CD14-positive monocyte (primary cell): ENCODE measurements at regions not wholly inside any gene's neighbourhood (a gene's known extent, or its start where the extent isn't known, plus 50 kb on each side); places are given as distances from the start of the nearest gene placed in this dataset.

Source experiments
- DNase-seq, 3 donors: peaks; one replicate each; pipeline ENCODE4 v3.0.0-alpha.2; 2011 to 2022
- H2AFZ ChIP-seq: 2 replicates; pipeline ENCODE4 v1.6.0; 2012; ENCODE audit warnings: mild to moderate bottlenecking, low read depth, low read length, inconsistent platforms; ENCODE audit not compliant: insufficient read depth, poor library complexity, severe bottlenecking
- H3K27ac ChIP-seq, 2 donors: 1 replicate in 1 of 2; 2 replicates in 1 of 2; pipeline ENCODE4 v1.5.1; 2012 to 2013; ENCODE audit warnings: low read length in 2 of 2, control low read depth in 1 of 2, inconsistent platforms in 1 of 2, low read depth in 1 of 2, mild to moderate bottlenecking in 1 of 2
- H3K27me3 ChIP-seq, 2 donors: one replicate each; pipeline versions ENCODE4 v1.6.0 to v1.6.1; 2011 to 2013; ENCODE audit warnings: low read length in 2 of 2; ENCODE audit not compliant: control insufficient read depth in 2 of 2, insufficient read depth in 2 of 2
- H3K36me3 ChIP-seq, 2 donors: replicated peaks in 1 of 2; 1 replicate in 1 of 2; 2 replicates in 1 of 2; pipeline versions ENCODE4 v1.5.1 to v1.6.1; 2012 to 2013; ENCODE audit warnings: low read length in 2 of 2, control low read depth in 1 of 2, inconsistent platforms in 1 of 2, mild to moderate bottlenecking in 1 of 2; ENCODE audit not compliant: insufficient read depth in 2 of 2, control insufficient read depth in 1 of 2
- H3K4me1 ChIP-seq, 2 donors: 1 replicate in 1 of 2; 2 replicates in 1 of 2; pipeline versions ENCODE4 v1.5.1 to v1.6.1; 2012 to 2013; ENCODE audit warnings: low read length in 2 of 2, control low read depth in 1 of 2, inconsistent platforms in 1 of 2, mild to moderate bottlenecking in 1 of 2, moderate library complexity in 1 of 2; ENCODE audit not compliant: insufficient read depth in 2 of 2, control insufficient read depth in 1 of 2
- H3K4me2 ChIP-seq: replicated peaks from 2 replicates; pipeline ENCODE3; 2012; ENCODE audit warnings: low read length, moderate library complexity, mild to moderate bottlenecking; ENCODE audit not compliant: poor library complexity, severe bottlenecking; ENCODE audit errors: extremely low read depth
- H3K4me3 ChIP-seq, 3 experiments: fragments of 200-600 bp in 1 of 3; sonication (generic) in 1 of 3; replicated peaks in 1 of 3; 1 replicate in 2 of 3; 2 replicates in 1 of 3; pipeline ENCODE4 v1.5.1; 2011 to 2013; ENCODE audit warnings: low read length in 3 of 3, mild to moderate bottlenecking in 3 of 3, control low read depth in 2 of 3, low read depth in 2 of 3, inconsistent platforms in 1 of 3, moderate library complexity in 1 of 3
- H3K79me2 ChIP-seq: 2 replicates; pipeline ENCODE4 v1.6.0; 2012; ENCODE audit warnings: mild to moderate bottlenecking, control low read depth, inconsistent platforms, low read length, moderate library complexity; ENCODE audit not compliant: insufficient read depth
- H3K9ac ChIP-seq: 2 replicates; pipeline ENCODE4 v1.6.0; 2017; ENCODE audit warnings: low read length, mild to moderate bottlenecking; ENCODE audit not compliant: insufficient read depth, poor library complexity, severe bottlenecking
- H3K9me3 ChIP-seq, 2 donors: replicated peaks in 1 of 2; 1 replicate in 1 of 2; 2 replicates in 1 of 2; pipeline versions ENCODE4 v1.5.1 to v1.6.1; 2012 to 2013; ENCODE audit warnings: low read length in 2 of 2, control low read depth in 1 of 2; ENCODE audit not compliant: control insufficient read depth in 1 of 2, insufficient read depth in 1 of 2
- H4K20me1 ChIP-seq: 2 replicates; pipeline ENCODE4 v1.6.0; 2012; ENCODE audit warnings: mild to moderate bottlenecking, low read length, control low read depth, moderate library complexity; ENCODE audit not compliant: insufficient read depth
- H3K27ac Mint-ChIP-seq, 7 donors: one replicate each; pipeline ENCODE4 v1.8.0; 2020; ENCODE audit warnings: mild to moderate bottlenecking in 7 of 7, mixed read lengths in 7 of 7, moderate library complexity in 6 of 7, inconsistent platforms in 2 of 7
- H3K27me3 Mint-ChIP-seq, 3 donors: one replicate each; pipeline ENCODE4 v1.8.0; 2021 to 2022; ENCODE audit warnings: low read depth in 3 of 3, mild to moderate bottlenecking in 3 of 3, mixed read lengths in 3 of 3, moderate library complexity in 3 of 3, inconsistent platforms in 1 of 3
- H3K36me3 Mint-ChIP-seq, 2 donors: one replicate each; pipeline ENCODE4 v1.8.0; 2020; ENCODE audit warnings: mixed read lengths in 2 of 2, inconsistent platforms in 1 of 2, mild to moderate bottlenecking in 1 of 2
- H3K4me1 Mint-ChIP-seq: one replicate; pipeline ENCODE4 v1.8.0; 2020; ENCODE audit warnings: mild to moderate bottlenecking, mixed read lengths
- H3K4me3 Mint-ChIP-seq, 2 donors: one replicate each; pipeline ENCODE4 v1.8.0; 2020; ENCODE audit warnings: mild to moderate bottlenecking in 2 of 2, mixed read lengths in 2 of 2, moderate library complexity in 1 of 2
- H3K9me3 Mint-ChIP-seq, 7 donors: one replicate each; pipeline ENCODE4 v1.8.0; 2020 to 2022; ENCODE audit warnings: mixed read lengths in 7 of 7, mild to moderate bottlenecking in 6 of 7, moderate library complexity in 6 of 7, inconsistent platforms in 2 of 7
- WGBS: methylation state at CpG from one replicate; pipeline ENCODE4 v1.1.5; 2013; ENCODE audit warnings: missing lambda C conversion rate; ENCODE audit not compliant: insufficient coverage; 5-methylcytosine and 5-hydroxymethylcytosine counted together
- intact Hi-C, 2 donors: fragments of 100-400 bp; cut with micrococcal nuclease; formaldehyde crosslinking; loops; one replicate each; pipeline versions ENCODE4 v1.15.0 to v1.15.1; 2023
- TF ChIP-seq, protein P1 (sequence below): fragments of 200-600 bp; IDR thresholded peaks from one replicate; pipeline ENCODE4 v1.8.0; 2022; ENCODE audit warnings: antibody characterized with exemption, mild to moderate bottlenecking

DNA sequence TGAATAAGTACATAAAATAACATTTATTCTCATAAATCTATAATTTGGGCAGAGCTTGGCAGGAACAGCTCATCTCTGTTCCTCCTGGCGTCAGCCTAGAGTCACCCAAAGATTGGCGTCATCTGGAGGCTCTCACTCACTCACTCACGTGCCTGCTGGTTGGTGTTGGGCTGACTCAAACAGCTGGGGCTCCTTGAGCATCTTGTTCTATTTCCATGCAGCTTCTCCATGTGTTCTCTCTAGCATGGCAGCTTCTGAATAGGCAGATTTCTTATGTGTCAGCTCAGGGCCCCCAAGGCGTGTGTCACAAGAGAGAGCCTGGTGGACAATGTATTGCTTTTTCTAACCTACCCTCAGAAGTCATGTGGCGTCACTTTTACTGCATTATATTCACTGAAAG is 70.6 kb upstream of the RAB3GAP2 start:
- H3K4me1 Mint-ChIP-seq: peaks cover 5% of the 10 kb centered on the region
- Histone ChIP-seq H3K9me3 (no peaks in the 10 kb centered on the region), H3K27me3 (no peaks in the 10 kb centered on the region), H3K4me1 (no peaks in the 10 kb centered on the region), H3K9ac (no peak overlapping the region), H3K4me3 (no peak overlapping the region), H3K36me3 (no peaks in the 10 kb centered on the region), H2AFZ (no peak overlapping the region), H3K79me2 (no peaks in the 10 kb centered on the region), H3K4me2 (no peak overlapping the region), H4K20me1 (no peaks in the 10 kb centered on the region), H3K27ac (no peak overlapping the region)
- H3K36me3 Mint-ChIP-seq: no peaks in the 10 kb centered on the region
- TF ChIP-seq, protein P1, sequence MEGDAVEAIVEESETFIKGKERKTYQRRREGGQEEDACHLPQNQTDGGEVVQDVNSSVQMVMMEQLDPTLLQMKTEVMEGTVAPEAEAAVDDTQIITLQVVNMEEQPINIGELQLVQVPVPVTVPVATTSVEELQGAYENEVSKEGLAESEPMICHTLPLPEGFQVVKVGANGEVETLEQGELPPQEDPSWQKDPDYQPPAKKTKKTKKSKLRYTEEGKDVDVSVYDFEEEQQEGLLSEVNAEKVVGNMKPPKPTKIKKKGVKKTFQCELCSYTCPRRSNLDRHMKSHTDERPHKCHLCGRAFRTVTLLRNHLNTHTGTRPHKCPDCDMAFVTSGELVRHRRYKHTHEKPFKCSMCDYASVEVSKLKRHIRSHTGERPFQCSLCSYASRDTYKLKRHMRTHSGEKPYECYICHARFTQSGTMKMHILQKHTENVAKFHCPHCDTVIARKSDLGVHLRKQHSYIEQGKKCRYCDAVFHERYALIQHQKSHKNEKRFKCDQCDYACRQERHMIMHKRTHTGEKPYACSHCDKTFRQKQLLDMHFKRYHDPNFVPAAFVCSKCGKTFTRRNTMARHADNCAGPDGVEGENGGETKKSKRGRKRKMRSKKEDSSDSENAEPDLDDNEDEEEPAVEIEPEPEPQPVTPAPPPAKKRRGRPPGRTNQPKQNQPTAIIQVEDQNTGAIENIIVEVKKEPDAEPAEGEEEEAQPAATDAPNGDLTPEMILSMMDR: no peak
- H3K27ac Mint-ChIP-seq: no peak overlapping the region
- peaks cover 2 to 7% (median 5%) of the 10 kb centered on the region in 3 donors for H3K27me3 Mint-ChIP-seq
- H3K4me3 Mint-ChIP-seq: no peak overlapping the region
- 100% methylated on average over 1 of the region's 5 CpGs for WGBS
- H3K9me3 Mint-ChIP-seq: peaks cover 0 to 5% (median 0%) of the 10 kb centered on the region in 7 donors
- intact Hi-C loops: no loop called here
- DNase-seq: no peak

DNA sequence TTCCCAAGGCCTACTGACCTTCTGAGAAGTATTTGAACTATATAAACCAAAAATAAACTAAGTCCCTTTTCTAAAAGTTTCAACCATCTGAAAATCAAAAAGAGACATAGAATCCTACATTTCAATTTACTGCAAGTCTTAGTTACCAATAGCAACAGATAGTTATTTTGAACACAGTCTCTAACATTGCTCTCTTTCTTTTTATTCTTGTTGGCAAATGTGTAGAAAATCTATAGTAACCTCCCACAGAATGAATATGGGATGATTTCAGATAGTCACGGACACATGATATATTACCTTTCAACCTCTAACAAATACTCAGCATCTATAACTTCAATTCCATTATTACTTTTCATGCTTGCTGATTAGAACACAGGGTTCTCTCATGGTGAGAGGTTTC is 68.9 kb upstream of the RAB3GAP2 start:
- no peak overlapping the region for H3K27ac Mint-ChIP-seq
- H3K4me1 Mint-ChIP-seq: peaks cover 2% of the 10 kb centered on the region
- no peaks in the 10 kb centered on the region for H3K36me3 Mint-ChIP-seq
- H3K4me1 ChIP-seq: no peaks in the 10 kb centered on the region
- H3K79me2 ChIP-seq: no peaks in the 10 kb centered on the region
- no peaks in the 10 kb centered on the region for H4K20me1 ChIP-seq
- no peaks in the 10 kb centered on the region for H3K27me3 ChIP-seq
- no peak overlapping the region for H3K27ac ChIP-seq
- no peak overlapping the region for H3K4me3 Mint-ChIP-seq
- H3K27me3 Mint-ChIP-seq: peaks cover 0 to 10% (median 5%) of the 10 kb centered on the region in 3 donors
- DNase-seq: no peak
- TF ChIP-seq, protein P1: no peak
- intact Hi-C loops: no loop called here
- no peak overlapping the region for H3K9ac ChIP-seq
- no peak overlapping the region for H2AFZ ChIP-seq
- no peak overlapping the region for H3K4me2 ChIP-seq
- no peaks in the 10 kb centered on the region for H3K36me3 ChIP-seq
- peaks cover 0 to 2% (median 0%) of the 10 kb centered on the region in 7 donors for H3K9me3 Mint-ChIP-seq
- no peak overlapping the region for H3K4me3 ChIP-seq
- H3K9me3 ChIP-seq: no peaks in the 10 kb centered on the region
- no CpG with 5 or more reads among the region's 1 CpG for WGBS
